ENCODE measurements at regions not wholly inside any gene's neighbourhood (a gene's known extent, or its start where the extent isn't known, plus 50 kb on each side); places are given as distances from the start of the nearest gene placed in this dataset.
"Not testable (repeated sequence)": the region's sequence is repeated elsewhere in the genome, so short reads cannot be mapped to it uniquely, and the experiment has no call there.

- 97% methylated on average over 5 of the region's 5 CpGs for WGBS
- not testable (repeated sequence) for H3K36me3 ChIP-seq (ENCODE audit: control insufficient read depth in 1 of 2, insufficient read depth in 2 of 2, low read depth in 1 of 2, low read length in 2 of 2)
Observed at GRCh38 chr2:145782607-145783006, 1262.7 kb upstream of the ZEB2 start.

GRCh38 chr2:145777914-145778313 is 1258.0 kb upstream of the ZEB2 start:
- Histone ChIP-seq H2BK15ac (ENCODE audit: low read depth, poor library complexity, severe bottlenecking) (no peak overlapping the region), H3K27ac (ENCODE audit: low read length, poor library complexity, severe bottlenecking) (no peak overlapping the region), H3K9me3 (ENCODE audit: control insufficient read depth, low read length) (no peaks in the 10 kb centered on the region), H2BK5ac (ENCODE audit: low read depth, low read length, poor library complexity, severe bottlenecking) (no peak overlapping the region), H2AFZ (ENCODE audit: low read depth, low read length) (no peak overlapping the region), H4K91ac (ENCODE audit: low read length) (no peak overlapping the region), H3K14ac (ENCODE audit: low read length in 2 of 2) (no peak overlapping the region), H2BK120ac (ENCODE audit: low read depth, low read length) (no peak overlapping the region), H3K4me1 (ENCODE audit: control insufficient read depth, insufficient read depth, low read depth, low read length) (no peaks in the 10 kb centered on the region), H3K23ac (ENCODE audit: low read length in 2 of 2) (no peak overlapping the region), H4K8ac (ENCODE audit: low read length) (no peak overlapping the region), H3K4me3 (ENCODE audit: insufficient read depth in 1 of 2, low read depth in 1 of 2, low read length in 2 of 2) (no peak overlapping the region), H3K27me3 (ENCODE audit: control insufficient read depth in 1 of 2, insufficient read depth in 1 of 2, low read length in 2 of 2) (no peaks in the 10 kb centered on the region), H3K4me2 (ENCODE audit: low read length, poor library complexity, severe bottlenecking) (no peak overlapping the region), H2AK5ac (ENCODE audit: low read length, severe bottlenecking) (no peak overlapping the region), H3K36me3 (ENCODE audit: control insufficient read depth in 1 of 2, insufficient read depth in 2 of 2, low read depth in 1 of 2, low read length in 2 of 2) (no peaks in the 10 kb centered on the region), H2BK12ac (ENCODE audit: low read length in 2 of 2) (peak overlapping the region in 1 of 2 experiments; percentile 52), H3K18ac (ENCODE audit: low read depth in 1 of 2, low read length in 2 of 2) (no peak overlapping the region), H3K4ac (ENCODE audit: low read depth in 1 of 2, low read length in 2 of 2) (peak overlapping the region in 1 of 2 experiments; percentile 37), H3K79me1 (replicated peaks; ENCODE audit: low read length, poor library complexity, severe bottlenecking) (no peaks in the 10 kb centered on the region), H3K9ac (ENCODE audit: low read length) (no peak overlapping the region)
- DNase-seq, result no peak
- 95% methylated on average over 3 of the region's 3 CpGs for WGBS

More at GRCh38 chr2:145782607-145783006, 1262.7 kb upstream of the ZEB2 start:
- H4K91ac ChIP-seq (ENCODE audit: low read length); H2BK12ac ChIP-seq (ENCODE audit: low read length in 2 of 2); H2BK15ac ChIP-seq (ENCODE audit: low read depth, poor library complexity, severe bottlenecking); H3K79me1 ChIP-seq (replicated peaks; ENCODE audit: low read length, poor library complexity, severe bottlenecking); H3K14ac ChIP-seq (ENCODE audit: low read length in 2 of 2); H3K4me1 ChIP-seq (ENCODE audit: control insufficient read depth, insufficient read depth, low read depth, low read length); H3K27ac ChIP-seq (ENCODE audit: low read length, poor library complexity, severe bottlenecking); DNase-seq; H3K4me2 ChIP-seq (ENCODE audit: low read length, poor library complexity, severe bottlenecking); H3K27me3 ChIP-seq (ENCODE audit: control insufficient read depth in 1 of 2, insufficient read depth in 1 of 2, low read length in 2 of 2); H3K9ac ChIP-seq (ENCODE audit: low read length); H2BK120ac ChIP-seq (ENCODE audit: low read depth, low read length); H3K4ac ChIP-seq (ENCODE audit: low read depth in 1 of 2, low read length in 2 of 2); H4K8ac ChIP-seq (ENCODE audit: low read length); H2BK5ac ChIP-seq (ENCODE audit: low read depth, low read length, poor library complexity, severe bottlenecking); H2AFZ ChIP-seq (ENCODE audit: low read depth, low read length); H3K23ac ChIP-seq (ENCODE audit: low read length in 2 of 2); H3K9me3 ChIP-seq (ENCODE audit: control insufficient read depth, low read length); H2AK5ac ChIP-seq (ENCODE audit: low read length, severe bottlenecking); H3K18ac ChIP-seq (ENCODE audit: low read depth in 1 of 2, low read length in 2 of 2); H3K4me3 ChIP-seq (ENCODE audit: insufficient read depth in 1 of 2, low read depth in 1 of 2, low read length in 2 of 2): not testable (repeated sequence)

GRCh38 chr2:145777297-145777696 is 1257.4 kb upstream of the ZEB2 start:
- Histone ChIP-seq H2BK5ac (ENCODE audit: low read depth, low read length, poor library complexity, severe bottlenecking) (no peak overlapping the region), H3K4me1 (ENCODE audit: control insufficient read depth, insufficient read depth, low read depth, low read length) (no peaks in the 10 kb centered on the region), H3K14ac (ENCODE audit: low read length in 2 of 2) (no peak overlapping the region), H3K4me3 (ENCODE audit: insufficient read depth in 1 of 2, low read depth in 1 of 2, low read length in 2 of 2) (no peak overlapping the region), H2AFZ (ENCODE audit: low read depth, low read length) (no peak overlapping the region), H3K4ac (ENCODE audit: low read depth in 1 of 2, low read length in 2 of 2) (peak overlapping the region in 1 of 2 experiments; percentile 51), H2BK120ac (ENCODE audit: low read depth, low read length) (peak overlapping the region; percentile 85), H2BK12ac (ENCODE audit: low read length in 2 of 2) (peak overlapping the region in 1 of 2 experiments; percentile 15), H4K8ac (ENCODE audit: low read length) (no peak overlapping the region), H3K9me3 (ENCODE audit: control insufficient read depth, low read length) (no peaks in the 10 kb centered on the region), H2AK5ac (ENCODE audit: low read length, severe bottlenecking) (no peak overlapping the region), H3K9ac (ENCODE audit: low read length) (no peak overlapping the region), H3K4me2 (ENCODE audit: low read length, poor library complexity, severe bottlenecking) (no peak overlapping the region), H3K79me1 (replicated peaks; ENCODE audit: low read length, poor library complexity, severe bottlenecking) (no peaks in the 10 kb centered on the region), H3K27me3 (ENCODE audit: control insufficient read depth in 1 of 2, insufficient read depth in 1 of 2, low read length in 2 of 2) (no peaks in the 10 kb centered on the region), H3K23ac (ENCODE audit: low read length in 2 of 2) (no peak overlapping the region), H3K27ac (ENCODE audit: low read length, poor library complexity, severe bottlenecking) (no peak overlapping the region), H4K91ac (ENCODE audit: low read length) (no peak overlapping the region), H2BK15ac (ENCODE audit: low read depth, poor library complexity, severe bottlenecking) (peak overlapping the region; percentile 69), H3K36me3 (ENCODE audit: control insufficient read depth in 1 of 2, insufficient read depth in 2 of 2, low read depth in 1 of 2, low read length in 2 of 2) (no peaks in the 10 kb centered on the region), H3K18ac (ENCODE audit: low read depth in 1 of 2, low read length in 2 of 2) (peak overlapping the region in 1 of 2 experiments; percentile 75)
- peak; percentile 92 for DNase-seq
- 90% methylated on average over 2 of the region's 2 CpGs for WGBS

- no peaks in the 10 kb centered on the region for H3K79me1 ChIP-seq (replicated peaks; ENCODE audit: low read length, poor library complexity, severe bottlenecking)
- no peaks in the 10 kb centered on the region for H3K27me3 ChIP-seq (ENCODE audit: control insufficient read depth in 1 of 2, insufficient read depth in 1 of 2, low read length in 2 of 2)
- H2BK120ac ChIP-seq (ENCODE audit: low read depth, low read length), result no peak overlapping the region
- no peaks in the 10 kb centered on the region for H3K36me3 ChIP-seq (ENCODE audit: control insufficient read depth in 1 of 2, insufficient read depth in 2 of 2, low read depth in 1 of 2, low read length in 2 of 2)
- no peak overlapping the region for H3K4ac ChIP-seq (ENCODE audit: low read depth in 1 of 2, low read length in 2 of 2)
- H3K18ac ChIP-seq (ENCODE audit: low read depth in 1 of 2, low read length in 2 of 2), result no peak overlapping the region
- no peak overlapping the region for H2BK5ac ChIP-seq (ENCODE audit: low read depth, low read length, poor library complexity, severe bottlenecking)
- no peak overlapping the region for H2BK15ac ChIP-seq (ENCODE audit: low read depth, poor library complexity, severe bottlenecking)
- no peak overlapping the region for H4K8ac ChIP-seq (ENCODE audit: low read length)
- H2BK12ac ChIP-seq (ENCODE audit: low read length in 2 of 2), result no peak overlapping the region
- no peak overlapping the region for H3K27ac ChIP-seq (ENCODE audit: low read length, poor library complexity, severe bottlenecking)
- no peaks in the 10 kb centered on the region for H3K4me1 ChIP-seq (ENCODE audit: control insufficient read depth, insufficient read depth, low read depth, low read length)
- no peak overlapping the region for H3K14ac ChIP-seq (ENCODE audit: low read length in 2 of 2)
- H3K4me3 ChIP-seq (ENCODE audit: insufficient read depth in 1 of 2, low read depth in 1 of 2, low read length in 2 of 2), result no peak overlapping the region
- no peak overlapping the region for H3K4me2 ChIP-seq (ENCODE audit: low read length, poor library complexity, severe bottlenecking)
- DNase-seq, result no peak
- no peaks in the 10 kb centered on the region for H3K9me3 ChIP-seq (ENCODE audit: control insufficient read depth, low read length)
- no peak overlapping the region for H2AK5ac ChIP-seq (ENCODE audit: low read length, severe bottlenecking)
- no peak overlapping the region for H3K23ac ChIP-seq (ENCODE audit: low read length in 2 of 2)
- no peak overlapping the region for H4K91ac ChIP-seq (ENCODE audit: low read length)
- no peak overlapping the region for H3K9ac ChIP-seq (ENCODE audit: low read length)
- WGBS, result no CpG with 5 or more reads among the region's 2 CpGs
- H2AFZ ChIP-seq (ENCODE audit: low read depth, low read length), result no peak overlapping the region
Observed at GRCh38 chr2:145775591-145775990, 1255.7 kb upstream of the ZEB2 start.
